ENCODE measurements at regions not wholly inside any gene's neighbourhood (a gene's known extent, or its start where the extent isn't known, plus 50 kb on each side); places are given as distances from the start of the nearest gene placed in this dataset.

- H3K9ac ChIP-seq (ENCODE audit: extremely low read depth, insufficient read length, low read length) = no peak overlapping the region
- H3K27ac ChIP-seq (ENCODE audit: insufficient read length, low read depth, low read length) = no peak overlapping the region
- no peak overlapping the region for H4K8ac ChIP-seq (replicated peaks; ENCODE audit: insufficient read length, low read depth, low read length)
- H3K27me3 ChIP-seq (ENCODE audit: insufficient read depth, low read length) = no peaks in the 10 kb centered on the region
- H2BK15ac ChIP-seq (ENCODE audit: low read depth, low read length) = no peak overlapping the region
- WGBS (ENCODE audit: extremely low coverage, insufficient read length, low lambda C conversion rate) = no CpG with 5 or more reads among the region's 4 CpGs
- H3T11ph ChIP-seq (ENCODE audit: low read length) = no peak overlapping the region
- Mint-ChIP-seq H3K27me3 (ENCODE audit: low read depth) (no peaks in the 10 kb centered on the region), H3K4me1 (peaks cover 38 to 42% of the 10 kb centered on the region in 2 experiments), H3K36me3 (ENCODE audit: insufficient read depth in 1 of 3, low read depth in 3 of 3) (peaks cover 7 to 15% (median 15%) of the 10 kb centered on the region in 3 experiments), H3K4me3 (no peak overlapping the region), H3K27ac (peak overlapping the region in 2 of 3 experiments; percentile 24 to 88; a peak in 2 of 7 replicates), H3K9me3 (peaks cover 7 to 13% of the 10 kb centered on the region in 2 experiments)
- no peak for DNase-seq
- H2BK20ac ChIP-seq (ENCODE audit: low read depth, low read length, poor library complexity, severe bottlenecking) = no peak overlapping the region
- H3K23ac ChIP-seq (ENCODE audit: insufficient read length, low read depth, low read length) = no peak overlapping the region
- H2BK120ac ChIP-seq (ENCODE audit: low read depth, low read length, poor library complexity, severe bottlenecking) = no peak overlapping the region
- peaks cover 4% of the 10 kb centered on the region; the same call in 1 of the 2 replicates for H3K4me1 ChIP-seq (ENCODE audit: insufficient read depth, low read length)
- no peak overlapping the region for H2AFZ ChIP-seq (ENCODE audit: low read length)
- H3K79me1 ChIP-seq (ENCODE audit: insufficient read depth, low read depth, low read length, poor library complexity, severe bottlenecking) = no peaks in the 10 kb centered on the region
- no peak overlapping the region for H3K56ac ChIP-seq (ENCODE audit: insufficient read length, low read depth, low read length)
- H4K20me1 ChIP-seq (ENCODE audit: control insufficient read depth, insufficient read depth, insufficient read length) = no peaks in the 10 kb centered on the region
- no peak overlapping the region for H4K91ac ChIP-seq (ENCODE audit: insufficient read length, low read depth, low read length)
- H4K5ac ChIP-seq (ENCODE audit: insufficient read length, low read depth, low read length) = no peak overlapping the region
- no peak overlapping the region for H3K4ac ChIP-seq (ENCODE audit: low read depth, low read length)
- H3K4me2 ChIP-seq (ENCODE audit: insufficient read depth, insufficient read length, low read length) = no peak overlapping the region
- no peak overlapping the region for H3K18ac ChIP-seq (ENCODE audit: insufficient read length, low read depth, low read length)
- H2AK5ac ChIP-seq (ENCODE audit: insufficient read length, low read length) = no peak overlapping the region
- no peak overlapping the region for H2BK5ac ChIP-seq (ENCODE audit: insufficient read length, low read length)
- peaks cover 3% of the 10 kb centered on the region for H3K23me2 ChIP-seq (ENCODE audit: insufficient read length, low read depth, low read length, poor library complexity, severe bottlenecking)
- H2BK12ac ChIP-seq (ENCODE audit: insufficient read length, low read depth, low read length) = peak overlapping the region; percentile 62
- no peak overlapping the region for H3K14ac ChIP-seq (ENCODE audit: insufficient read depth, low read length)
- no peak for TF ChIP-seq CTCF (conservative IDR thresholded peaks at IDR 0.05)
- H3K79me2 ChIP-seq (ENCODE audit: insufficient read depth, low read length) = no peaks in the 10 kb centered on the region
- no peaks in the 10 kb centered on the region for H3K9me3 ChIP-seq (ENCODE audit: control insufficient read depth, low read depth, low read length)
Observed at GRCh38 chr6:22873513-22874136, 304.3 kb downstream of the HDGFL1 start.
